ENCODE measurements at regions not wholly inside any gene's neighbourhood (a gene's known extent, or its start where the extent isn't known, plus 50 kb on each side); places are given as distances from the start of the nearest gene placed in this dataset.

GRCh38 chr11:25339281-25339680, 842.4 kb downstream of the LUZP2 start:
- no peaks in the 10 kb centered on the region for H3K36me3 ChIP-seq
- no peaks in the 10 kb centered on the region for H3K9me3 ChIP-seq
- no peaks in the 10 kb centered on the region for H3K27me3 ChIP-seq (replicated peaks; ENCODE audit: insufficient read depth)
- 73% methylated on average over 4 of the region's 4 CpGs for WGBS
- no peak for DNase-seq (ENCODE audit: low spot score)
- intact Hi-C loops (cut with DNase I), result no loop called here
- H3K4me3 ChIP-seq, result no peak overlapping the region
- no peak overlapping the region for H3K27ac ChIP-seq
- TF ChIP-seq POLR2AphosphoS5 (IDR thresholded peaks at IDR 0.05), result no peak
- no peak for TF ChIP-seq POLR2A (IDR thresholded peaks at IDR 0.05)
- TF ChIP-seq CTCF (IDR thresholded peaks at IDR 0.05), result no peak
- no peaks in the 10 kb centered on the region for H3K4me1 ChIP-seq (replicated peaks)

- no peak overlapping the region for H3K4me3 ChIP-seq
- TF ChIP-seq POLR2AphosphoS5 (IDR thresholded peaks at IDR 0.05), result no peak
- no peak for TF ChIP-seq CTCF (IDR thresholded peaks at IDR 0.05)
- TF ChIP-seq POLR2A (IDR thresholded peaks at IDR 0.05), result no peak
- intact Hi-C loops (cut with DNase I), result no loop called here
- WGBS, result 81% methylated on average over 1 of the region's 1 CpG
- H3K36me3 ChIP-seq, result no peaks in the 10 kb centered on the region
- no peak overlapping the region for H3K27ac ChIP-seq
- no peak for DNase-seq (ENCODE audit: low spot score)
- H3K27me3 ChIP-seq (replicated peaks; ENCODE audit: insufficient read depth), result no peaks in the 10 kb centered on the region
- H3K4me1 ChIP-seq (replicated peaks), result no peaks in the 10 kb centered on the region
- H3K9me3 ChIP-seq, result no peaks in the 10 kb centered on the region
Observed at GRCh38 chr11:25349537-25349936, 852.7 kb downstream of the LUZP2 start.

- no peaks in the 10 kb centered on the region for H3K4me1 ChIP-seq (replicated peaks)
- H3K4me3 ChIP-seq, result no peak overlapping the region
- H3K9me3 ChIP-seq, result no peaks in the 10 kb centered on the region
- H3K36me3 ChIP-seq, result no peaks in the 10 kb centered on the region
- intact Hi-C loops (cut with DNase I), result no loop called here
- whole genome bisulfite sequencing, result 90% methylated on average over 9 of the region's 9 CpGs
- no peaks in the 10 kb centered on the region for H3K27me3 ChIP-seq (replicated peaks; ENCODE audit: insufficient read depth)
- H3K27ac ChIP-seq, result no peak overlapping the region
- TF ChIP-seq CTCF (IDR thresholded peaks at IDR 0.05), result no peak
- TF ChIP-seq POLR2A (IDR thresholded peaks at IDR 0.05), result no peak
- no peak for TF ChIP-seq POLR2AphosphoS5 (IDR thresholded peaks at IDR 0.05)
- DNase-seq (ENCODE audit: low spot score), result no peak
Observed at GRCh38 chr11:25350899-25351803, 854.3 kb downstream of the LUZP2 start.

- TF ChIP-seq CTCF (IDR thresholded peaks at IDR 0.05), result no peak
- TF ChIP-seq POLR2AphosphoS5 (IDR thresholded peaks at IDR 0.05), result no peak
- no peak for TF ChIP-seq POLR2A (IDR thresholded peaks at IDR 0.05)
- 39% methylated on average over 2 of the region's 2 CpGs for WGBS
- intact Hi-C loops (cut with DNase I), result no loop called here
Observed at GRCh38 chr11:25357133-25357532, 860.3 kb downstream of the LUZP2 start.

GRCh38 chr11:25377466-25377865, 880.6 kb downstream of the LUZP2 start:
- Histone ChIP-seq H3K27me3 (replicated peaks; ENCODE audit: insufficient read depth) (no peaks in the 10 kb centered on the region), H3K36me3 (no peaks in the 10 kb centered on the region), H3K4me3 (no peak overlapping the region), H3K4me1 (replicated peaks) (no peaks in the 10 kb centered on the region), H3K27ac (no peak overlapping the region), H3K9me3 (no peaks in the 10 kb centered on the region)
- intact Hi-C loops (cut with DNase I), result no loop called here
- TF ChIP-seq CTCF (IDR thresholded peaks at IDR 0.05), result no peak
- TF ChIP-seq POLR2A (IDR thresholded peaks at IDR 0.05), result no peak
- no peak for TF ChIP-seq POLR2AphosphoS5 (IDR thresholded peaks at IDR 0.05)
- WGBS, result 99% methylated on average over 2 of the region's 2 CpGs
- no peak for DNase-seq (ENCODE audit: low spot score)

More at GRCh38 chr11:25357133-25357532, 860.3 kb downstream of the LUZP2 start:
- no peak for DNase-seq (ENCODE audit: low spot score)
- H3K4me3 ChIP-seq, result no peak overlapping the region
- no peaks in the 10 kb centered on the region for H3K36me3 ChIP-seq
- no peaks in the 10 kb centered on the region for H3K27me3 ChIP-seq (replicated peaks; ENCODE audit: insufficient read depth)
- H3K9me3 ChIP-seq, result no peaks in the 10 kb centered on the region
- no peak overlapping the region for H3K27ac ChIP-seq
- no peaks in the 10 kb centered on the region for H3K4me1 ChIP-seq (replicated peaks)
